ENCODE measurements at regions not wholly inside any gene's neighbourhood (a gene's known extent, or its start where the extent isn't known, plus 50 kb on each side); places are given as distances from the start of the nearest gene placed in this dataset.

- Mint-ChIP-seq H3K36me3 (ENCODE audit: low read depth) (no peaks in the 10 kb centered on the region), H3K27ac (no peak overlapping the region), H3K9me3 (no peaks in the 10 kb centered on the region; the same call in 2 of the 3 replicates), H3K4me3 (no peak overlapping the region), H3K27me3 (ENCODE audit: insufficient read depth, low read depth, poor library complexity) (no peaks in the 10 kb centered on the region), H3K4me1 (no peaks in the 10 kb centered on the region)
- H3K4me2 ChIP-seq, result no peak overlapping the region
- no peaks in the 10 kb centered on the region for H3K27me3 ChIP-seq (ENCODE audit: insufficient read depth)
- no peaks in the 10 kb centered on the region for H3K4me1 ChIP-seq (ENCODE audit: insufficient read depth)
- no peak overlapping the region for H3K4me3 ChIP-seq
- ATAC-seq, result no peak
- no peak overlapping the region; the same call in 1 of the 2 replicates for H2AFZ ChIP-seq
- H3K9me2 ChIP-seq (ENCODE audit: insufficient read depth), result no peaks in the 10 kb centered on the region
- H4K20me1 ChIP-seq (replicated peaks; ENCODE audit: insufficient read depth), result no peaks in the 10 kb centered on the region
- no peaks in the 10 kb centered on the region for H3F3A ChIP-seq (replicated peaks; ENCODE audit: low read depth)
- H3K79me2 ChIP-seq (replicated peaks; ENCODE audit: insufficient read depth), result no peaks in the 10 kb centered on the region
- no peak for TF ChIP-seq CREB1 (CRISPR knock-in tag; IDR thresholded peaks at IDR 0.05; ENCODE audit: low read depth)
- TF ChIP-seq ETS1 (IDR thresholded peaks at IDR 0.05), result no peak
- TF ChIP-seq ZNF331 (CRISPR knock-in tag; IDR thresholded peaks at IDR 0.05; ENCODE audit: low read depth), result no peak
- TF ChIP-seq STAT1 (IDR thresholded peaks at IDR 0.05; ENCODE audit: unreplicated experiment), result no peak
- no peak for TF ChIP-seq EZH2 (IDR thresholded peaks at IDR 0.05; ENCODE audit: low read depth, unreplicated experiment)
- no peak for TF ChIP-seq EZH2phosphoT487 (IDR thresholded peaks at IDR 0.05; ENCODE audit: unreplicated experiment)
- no peak for TF ChIP-seq REST (IDR thresholded peaks at IDR 0.05; ENCODE audit: unreplicated experiment)
- TF ChIP-seq ZNF462 (CRISPR knock-in tag; IDR thresholded peaks at IDR 0.05), result no peak
- TF ChIP-seq POLR2AphosphoS5 (IDR thresholded peaks at IDR 0.05; ENCODE audit: low read depth), result no peak
- TF ChIP-seq ZNF114 (CRISPR knock-in tag; IDR thresholded peaks at IDR 0.05), result no peak
- TF ChIP-seq CTCF (conservative IDR thresholded peaks at IDR 0.05; ENCODE audit: low read depth in 2 of 2), result no peak
- no peak for TF ChIP-seq NANOG (IDR thresholded peaks at IDR 0.05; ENCODE audit: borderline replicate concordance)
- H3K27ac ChIP-seq (ENCODE audit: low read depth), result no peak overlapping the region
- DNase-seq (ENCODE audit: low spot score), result no peak
- no peaks in the 10 kb centered on the region for H3K36me3 ChIP-seq (ENCODE audit: insufficient read depth)
These were observed 555.8 kb upstream of the IL12A start for GRCh38 chr3:159432682-159433340.
